Osteocyte (in vitro differentiated cells): ENCODE measurements at regions not wholly inside any gene's neighbourhood (a gene's known extent, or its start where the extent isn't known, plus 50 kb on each side); places are given as distances from the start of the nearest gene placed in this dataset.

Source experiments
- DNase-seq: peaks from one replicate; pipeline ENCODE4 v3.0.0; 2021; ENCODE audit warnings: mixed read lengths; ENCODE audit not compliant: unreplicated experiment; ENCODE audit errors: extremely low spot score
- H3K27ac Mint-ChIP-seq: one replicate; pipeline ENCODE4 v1.8.0; 2021; ENCODE audit warnings: mild to moderate bottlenecking, mixed read lengths; ENCODE audit not compliant: unreplicated experiment
- H3K27me3 Mint-ChIP-seq: one replicate; pipeline ENCODE4 v1.8.0; 2021; ENCODE audit warnings: mixed read lengths; ENCODE audit not compliant: unreplicated experiment
- H3K36me3 Mint-ChIP-seq: one replicate; pipeline ENCODE4 v1.8.0; 2021; ENCODE audit warnings: mixed read lengths; ENCODE audit not compliant: unreplicated experiment
- H3K4me1 Mint-ChIP-seq: one replicate; pipeline ENCODE4 v1.8.0; 2021; ENCODE audit warnings: mixed read lengths; ENCODE audit not compliant: unreplicated experiment
- H3K4me3 Mint-ChIP-seq: one replicate; pipeline ENCODE4 v1.8.0; 2021; ENCODE audit warnings: mild to moderate bottlenecking, moderate library complexity, mixed read lengths; ENCODE audit not compliant: unreplicated experiment
- H3K9me3 Mint-ChIP-seq: one replicate; pipeline ENCODE4 v1.8.0; 2021; ENCODE audit warnings: mixed read lengths; ENCODE audit not compliant: unreplicated experiment
- TF ChIP-seq, protein P1 (sequence below): fragments of 200-600 bp; sonication (generic); IDR thresholded peaks from 2 replicates; pipeline ENCODE4 v1.5.0; 2021; ENCODE audit warnings: antibody characterized with exemption, mild to moderate bottlenecking, moderate library complexity

DNA sequence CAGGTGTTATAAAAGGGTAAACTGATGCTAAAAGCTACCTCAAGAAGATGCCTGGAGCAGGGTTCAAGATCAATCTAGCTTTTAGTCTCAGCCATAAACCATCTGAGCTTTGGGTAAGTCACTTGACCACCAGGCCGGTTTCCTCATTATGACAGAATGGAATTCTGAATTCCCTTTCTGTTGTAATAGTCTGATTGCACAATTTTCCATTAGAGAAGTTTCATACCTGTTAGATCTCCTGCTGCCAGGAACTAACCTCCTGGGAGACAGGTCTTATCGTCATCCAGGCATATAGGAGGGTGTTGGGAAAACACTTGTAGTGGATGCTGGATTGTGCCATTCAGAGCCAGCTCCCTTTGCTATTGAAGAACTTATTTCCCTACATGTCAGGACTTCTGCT is 272.5 kb downstream of the TDRD15 start:
- no peak for DNase-seq
- H3K4me1 Mint-ChIP-seq, result no peaks in the 10 kb centered on the region
- no peaks in the 10 kb centered on the region for H3K36me3 Mint-ChIP-seq
- TF ChIP-seq, protein P1, sequence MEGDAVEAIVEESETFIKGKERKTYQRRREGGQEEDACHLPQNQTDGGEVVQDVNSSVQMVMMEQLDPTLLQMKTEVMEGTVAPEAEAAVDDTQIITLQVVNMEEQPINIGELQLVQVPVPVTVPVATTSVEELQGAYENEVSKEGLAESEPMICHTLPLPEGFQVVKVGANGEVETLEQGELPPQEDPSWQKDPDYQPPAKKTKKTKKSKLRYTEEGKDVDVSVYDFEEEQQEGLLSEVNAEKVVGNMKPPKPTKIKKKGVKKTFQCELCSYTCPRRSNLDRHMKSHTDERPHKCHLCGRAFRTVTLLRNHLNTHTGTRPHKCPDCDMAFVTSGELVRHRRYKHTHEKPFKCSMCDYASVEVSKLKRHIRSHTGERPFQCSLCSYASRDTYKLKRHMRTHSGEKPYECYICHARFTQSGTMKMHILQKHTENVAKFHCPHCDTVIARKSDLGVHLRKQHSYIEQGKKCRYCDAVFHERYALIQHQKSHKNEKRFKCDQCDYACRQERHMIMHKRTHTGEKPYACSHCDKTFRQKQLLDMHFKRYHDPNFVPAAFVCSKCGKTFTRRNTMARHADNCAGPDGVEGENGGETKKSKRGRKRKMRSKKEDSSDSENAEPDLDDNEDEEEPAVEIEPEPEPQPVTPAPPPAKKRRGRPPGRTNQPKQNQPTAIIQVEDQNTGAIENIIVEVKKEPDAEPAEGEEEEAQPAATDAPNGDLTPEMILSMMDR, result no peak
- H3K27me3 Mint-ChIP-seq, result no peaks in the 10 kb centered on the region
- peaks cover 8% of the 10 kb centered on the region for H3K9me3 Mint-ChIP-seq
- no peak overlapping the region for H3K4me3 Mint-ChIP-seq
- no peak overlapping the region for H3K27ac Mint-ChIP-seq

DNA sequence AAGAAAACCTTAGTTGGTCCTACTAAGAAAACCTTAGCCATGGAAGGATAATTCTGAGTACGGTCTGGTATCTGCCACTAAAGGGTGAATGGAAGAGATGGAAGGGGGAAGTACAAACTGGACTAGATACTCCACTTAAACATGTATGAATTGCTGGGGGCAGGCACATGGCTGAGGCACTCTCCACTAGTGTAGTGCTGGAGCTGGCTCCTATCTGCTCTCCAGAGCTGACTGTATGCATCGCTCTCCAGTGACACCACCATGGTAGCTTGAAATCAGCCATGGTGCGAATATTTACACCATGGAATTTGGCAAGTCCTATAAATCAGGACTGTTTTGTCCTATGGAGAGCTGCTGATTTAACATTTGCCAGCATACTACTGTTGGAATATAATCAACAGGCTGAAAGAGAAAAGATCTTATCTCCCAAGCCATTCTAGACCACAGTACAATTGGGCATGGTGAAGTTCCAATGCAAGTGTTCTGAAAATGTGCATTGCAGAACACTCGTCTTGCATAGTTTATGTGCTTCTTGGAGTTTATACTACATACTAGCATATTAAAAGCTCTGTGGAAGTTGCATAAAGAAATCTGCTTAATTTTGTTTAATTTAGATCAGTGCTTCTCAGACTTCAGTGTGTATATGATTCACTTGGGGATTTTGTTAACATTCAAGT is 277.4 kb downstream of the TDRD15 start:
- H3K4me3 Mint-ChIP-seq, result no peak overlapping the region
- DNase-seq, result no peak
- H3K27me3 Mint-ChIP-seq, result no peaks in the 10 kb centered on the region
- TF ChIP-seq, protein P1, result no peak
- H3K9me3 Mint-ChIP-seq, result peaks cover 8% of the 10 kb centered on the region
- H3K4me1 Mint-ChIP-seq, result no peaks in the 10 kb centered on the region
- H3K27ac Mint-ChIP-seq, result no peak overlapping the region
- H3K36me3 Mint-ChIP-seq, result no peaks in the 10 kb centered on the region

DNA sequence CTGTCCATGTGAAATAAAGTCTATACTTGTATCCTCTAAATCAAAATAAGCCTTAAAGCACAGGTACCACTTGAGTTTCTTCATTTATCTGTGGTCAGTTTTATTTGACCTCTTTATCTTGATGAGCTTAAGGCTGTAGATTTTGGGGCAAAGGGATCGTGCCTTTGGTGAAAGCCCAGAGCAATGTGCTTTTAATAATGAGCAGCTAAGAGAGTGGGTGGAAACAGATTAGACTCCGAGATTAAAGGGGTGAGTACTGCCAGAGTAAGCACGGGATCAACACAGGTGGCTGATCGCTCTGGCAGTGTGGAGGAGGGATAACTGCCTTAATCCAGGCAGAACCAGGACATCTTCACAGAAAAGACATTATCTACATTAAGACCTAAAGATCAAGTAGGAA is 280.4 kb downstream of the TDRD15 start:
- Mint-ChIP-seq H3K36me3 (no peaks in the 10 kb centered on the region), H3K27me3 (no peaks in the 10 kb centered on the region), H3K9me3 (no peaks in the 10 kb centered on the region), H3K27ac (no peak overlapping the region), H3K4me3 (no peak overlapping the region), H3K4me1 (no peaks in the 10 kb centered on the region)
- DNase-seq, result no peak
- TF ChIP-seq, protein P1, result no peak

DNA sequence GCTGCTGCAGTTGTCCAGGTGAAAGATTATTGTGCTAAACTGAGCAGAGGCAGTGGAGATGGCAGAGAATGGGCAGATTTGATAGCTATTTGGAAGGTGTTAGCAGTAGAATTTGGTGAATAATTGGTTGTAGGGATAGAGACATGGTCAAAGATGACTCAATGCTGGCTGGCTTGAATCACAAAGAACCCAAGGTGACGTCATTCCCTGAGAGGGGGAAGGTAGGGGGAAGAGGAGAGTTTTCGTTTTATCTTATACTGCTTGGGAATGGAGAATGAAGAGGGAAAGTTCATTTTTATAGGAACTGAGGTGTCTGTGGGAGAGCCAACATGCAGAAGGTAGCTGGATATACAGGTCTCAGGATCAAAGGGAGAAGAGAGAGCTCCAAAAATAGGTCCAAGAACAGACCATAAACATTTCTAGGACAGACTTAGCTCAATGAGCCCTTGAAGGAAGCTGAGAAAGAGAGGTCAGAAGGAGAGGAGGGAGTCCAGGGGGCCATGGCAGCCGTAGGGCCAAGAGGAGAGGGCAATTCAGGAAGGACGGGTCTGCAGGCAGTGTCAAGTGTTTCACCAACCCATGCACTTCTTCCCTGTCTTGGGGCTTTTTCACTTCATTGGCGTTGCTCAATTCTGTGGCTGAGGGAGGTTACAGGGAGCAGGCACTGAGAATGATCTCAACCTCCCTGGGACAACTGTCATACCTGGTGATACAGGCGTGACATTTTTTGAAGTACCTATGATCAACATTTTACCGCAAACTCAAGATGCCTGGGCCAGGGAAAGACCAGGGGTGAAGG is 281.3 kb downstream of the TDRD15 start:
- no peaks in the 10 kb centered on the region for H3K4me1 Mint-ChIP-seq
- H3K36me3 Mint-ChIP-seq, result no peaks in the 10 kb centered on the region
- no peaks in the 10 kb centered on the region for H3K27me3 Mint-ChIP-seq
- TF ChIP-seq, protein P1, result no peak
- H3K4me3 Mint-ChIP-seq, result no peak overlapping the region
- H3K9me3 Mint-ChIP-seq, result no peaks in the 10 kb centered on the region
- no peak for DNase-seq
- H3K27ac Mint-ChIP-seq, result no peak overlapping the region

DNA sequence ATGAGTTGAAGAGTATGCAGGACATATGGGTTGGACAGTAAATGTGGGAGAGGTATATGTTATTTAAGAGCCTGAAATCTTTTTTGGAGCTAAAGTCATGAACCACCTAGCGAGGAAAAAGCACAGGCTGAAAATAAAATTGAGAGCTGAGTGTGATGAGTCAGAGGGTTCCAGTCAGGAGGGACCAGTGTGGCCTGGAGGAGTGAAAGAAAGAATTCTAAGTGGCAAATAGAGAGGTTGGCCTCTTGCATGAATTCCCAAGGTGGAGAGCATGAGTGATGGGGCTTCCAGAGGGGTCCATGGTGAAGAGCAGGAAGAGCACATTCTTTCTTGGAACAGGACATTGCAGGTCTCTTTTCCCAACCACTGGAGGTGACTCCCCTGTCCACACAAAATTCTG is 282.6 kb downstream of the TDRD15 start:
- Mint-ChIP-seq H3K27ac (no peak overlapping the region), H3K36me3 (no peaks in the 10 kb centered on the region), H3K9me3 (peaks cover 4% of the 10 kb centered on the region), H3K4me1 (no peaks in the 10 kb centered on the region), H3K27me3 (no peaks in the 10 kb centered on the region), H3K4me3 (no peak overlapping the region)
- no peak for DNase-seq
- TF ChIP-seq, protein P1, result no peak
